ENCODE measurements at regions not wholly inside any gene's neighbourhood (a gene's known extent, or its start where the extent isn't known, plus 50 kb on each side); places are given as distances from the start of the nearest gene placed in this dataset.

DNA sequence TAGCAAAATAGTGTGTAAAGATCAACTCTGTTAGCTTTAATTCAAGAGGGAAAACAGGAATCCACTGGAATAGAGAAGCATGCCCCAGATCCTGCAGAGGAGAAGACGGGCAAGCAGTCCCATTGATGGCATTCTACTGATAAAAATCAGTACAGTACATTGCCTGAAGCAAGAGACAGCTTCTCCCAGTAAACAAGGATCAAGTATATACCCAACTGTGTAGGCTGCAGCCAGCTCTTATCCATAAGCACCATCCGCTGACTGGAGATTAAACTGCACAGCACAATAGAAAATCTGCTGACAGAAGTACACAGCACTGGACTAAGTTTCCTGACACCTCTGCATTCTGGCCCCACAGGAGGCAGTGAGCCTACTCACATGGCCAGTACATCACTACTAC, 110.1 kb downstream of the COX18 start:
- Histone ChIP-seq H3K4me3 (no peak overlapping the region), H3K27ac (no peak overlapping the region), H3K36me3 (no peaks in the 10 kb centered on the region), H3K27me3 (no peaks in the 10 kb centered on the region), H3K4me1 (peaks cover 0 to 1% (median 0%) of the 10 kb centered on the region in 4 donors), H3K9me3 (no peaks in the 10 kb centered on the region)
- TF ChIP-seq, protein P1, sequence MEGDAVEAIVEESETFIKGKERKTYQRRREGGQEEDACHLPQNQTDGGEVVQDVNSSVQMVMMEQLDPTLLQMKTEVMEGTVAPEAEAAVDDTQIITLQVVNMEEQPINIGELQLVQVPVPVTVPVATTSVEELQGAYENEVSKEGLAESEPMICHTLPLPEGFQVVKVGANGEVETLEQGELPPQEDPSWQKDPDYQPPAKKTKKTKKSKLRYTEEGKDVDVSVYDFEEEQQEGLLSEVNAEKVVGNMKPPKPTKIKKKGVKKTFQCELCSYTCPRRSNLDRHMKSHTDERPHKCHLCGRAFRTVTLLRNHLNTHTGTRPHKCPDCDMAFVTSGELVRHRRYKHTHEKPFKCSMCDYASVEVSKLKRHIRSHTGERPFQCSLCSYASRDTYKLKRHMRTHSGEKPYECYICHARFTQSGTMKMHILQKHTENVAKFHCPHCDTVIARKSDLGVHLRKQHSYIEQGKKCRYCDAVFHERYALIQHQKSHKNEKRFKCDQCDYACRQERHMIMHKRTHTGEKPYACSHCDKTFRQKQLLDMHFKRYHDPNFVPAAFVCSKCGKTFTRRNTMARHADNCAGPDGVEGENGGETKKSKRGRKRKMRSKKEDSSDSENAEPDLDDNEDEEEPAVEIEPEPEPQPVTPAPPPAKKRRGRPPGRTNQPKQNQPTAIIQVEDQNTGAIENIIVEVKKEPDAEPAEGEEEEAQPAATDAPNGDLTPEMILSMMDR (IDR thresholded peaks at IDR 0.05) = no peak
- no peak for DNase-seq
- intact Hi-C loops (cut with DNase I; ENCODE audit: low total_unique reads) = no loop called here

DNA sequence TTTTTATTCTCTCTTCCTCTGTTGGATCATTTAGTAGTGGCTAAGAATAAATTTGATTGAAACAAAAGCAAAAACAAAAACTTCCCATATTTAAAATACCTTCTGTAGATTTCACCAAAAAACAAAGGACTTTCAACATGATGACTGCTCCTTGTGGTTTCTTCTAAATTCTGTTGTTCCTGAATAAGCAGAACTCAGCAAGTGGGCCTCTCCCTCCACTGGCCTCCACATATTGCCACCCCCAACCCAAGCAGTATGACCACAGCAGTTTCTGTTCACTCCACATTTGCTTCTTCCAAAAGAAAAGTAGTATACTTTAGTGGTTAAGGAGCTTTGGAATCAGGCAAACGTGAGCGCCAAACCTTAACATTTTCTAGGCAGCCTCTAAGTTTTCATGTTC, 114.7 kb downstream of the COX18 start:
- no peak overlapping the region for H3K4me3 ChIP-seq
- intact Hi-C loops (cut with DNase I; ENCODE audit: low total_unique reads) = no loop called here
- no peaks in the 10 kb centered on the region for H3K36me3 ChIP-seq
- DNase-seq = no peak
- no peaks in the 10 kb centered on the region for H3K9me3 ChIP-seq
- H3K4me1 ChIP-seq = peaks cover 0 to 14% (median 5%) of the 10 kb centered on the region in 4 donors
- H3K27me3 ChIP-seq = no peaks in the 10 kb centered on the region
- TF ChIP-seq, protein P1 (IDR thresholded peaks at IDR 0.05) = no peak
- no peak overlapping the region for H3K27ac ChIP-seq

DNA sequence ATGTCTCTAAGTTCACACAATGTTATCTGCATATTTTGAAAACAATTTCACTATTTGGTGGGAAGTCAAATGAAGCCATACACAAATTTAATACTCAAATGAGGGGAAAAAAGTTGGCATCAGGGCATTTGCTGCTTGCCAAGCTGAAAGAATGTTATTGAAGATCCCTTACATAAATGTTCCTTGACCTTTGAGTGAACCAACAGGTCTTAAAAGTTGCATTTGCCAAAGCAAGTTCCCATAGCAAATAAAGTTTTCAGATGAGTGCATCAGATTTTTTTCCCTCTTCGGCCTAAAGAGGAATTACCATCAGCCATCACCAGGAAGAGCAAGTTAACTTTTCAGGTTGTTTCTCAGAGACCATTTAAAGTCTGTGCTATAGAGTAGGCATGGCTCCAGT, 115.9 kb downstream of the COX18 start:
- no peak overlapping the region for H3K27ac ChIP-seq
- no peaks in the 10 kb centered on the region for H3K9me3 ChIP-seq
- DNase-seq = no peak
- H3K27me3 ChIP-seq = no peaks in the 10 kb centered on the region
- intact Hi-C loops (cut with DNase I; ENCODE audit: low total_unique reads) = no loop called here
- TF ChIP-seq, protein P1 (IDR thresholded peaks at IDR 0.05) = no peak
- H3K4me1 ChIP-seq = peaks cover 0 to 14% (median 5%) of the 10 kb centered on the region in 4 donors
- H3K4me3 ChIP-seq = no peak overlapping the region
- H3K36me3 ChIP-seq = no peaks in the 10 kb centered on the region

DNA sequence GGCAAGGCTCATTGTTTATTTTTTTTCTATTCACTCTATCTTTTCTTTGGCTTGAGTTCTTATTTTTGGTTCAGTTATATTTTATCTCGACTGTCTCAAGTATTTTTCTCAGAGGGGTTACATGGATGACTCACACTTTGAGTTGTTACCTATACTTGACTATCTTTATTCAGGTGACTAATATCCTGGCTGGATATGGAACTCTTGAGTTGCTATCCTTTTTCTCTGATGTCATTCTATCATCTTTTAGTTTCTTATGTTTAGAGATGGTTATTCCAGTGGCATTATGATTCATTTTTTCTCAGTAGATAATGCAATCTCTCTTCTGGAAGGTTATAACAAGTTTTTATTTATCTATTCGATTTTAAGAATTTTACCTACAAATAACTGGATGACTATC, 117.9 kb downstream of the COX18 start:
- DNase-seq = no peak
- H3K27me3 ChIP-seq = no peaks in the 10 kb centered on the region
- H3K4me1 ChIP-seq = peaks cover 0 to 14% (median 5%) of the 10 kb centered on the region in 4 donors
- TF ChIP-seq, protein P1 (IDR thresholded peaks at IDR 0.05) = no peak
- no peaks in the 10 kb centered on the region for H3K36me3 ChIP-seq
- intact Hi-C loops (cut with DNase I; ENCODE audit: low total_unique reads) = no loop called here
- H3K9me3 ChIP-seq = no peaks in the 10 kb centered on the region
- H3K27ac ChIP-seq = no peak overlapping the region
- no peak overlapping the region for H3K4me3 ChIP-seq

DNA sequence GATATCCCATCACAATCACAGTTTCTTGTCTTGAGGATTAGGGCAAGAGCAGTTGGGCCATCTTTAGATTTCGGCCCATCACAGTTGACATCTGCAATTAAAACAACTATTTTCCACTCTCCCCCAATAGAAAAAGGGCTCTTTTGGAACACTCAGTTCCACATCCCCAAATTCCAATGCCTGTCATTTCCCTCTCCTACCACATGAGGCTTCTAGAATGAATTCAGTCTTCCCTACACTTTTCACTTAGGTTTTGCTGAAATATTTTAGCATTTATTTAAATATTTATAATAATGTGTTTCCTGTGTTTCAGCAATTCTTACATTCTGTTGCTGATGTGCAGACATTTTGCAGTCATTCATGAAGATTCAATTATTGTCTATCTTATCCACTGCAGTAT, 118.4 kb downstream of the COX18 start:
- TF ChIP-seq, protein P1 (IDR thresholded peaks at IDR 0.05) = no peak
- Histone ChIP-seq H3K9me3 (no peaks in the 10 kb centered on the region), H3K27ac (no peak overlapping the region), H3K4me3 (no peak overlapping the region), H3K36me3 (no peaks in the 10 kb centered on the region), H3K4me1 (peaks cover 0 to 14% (median 5%) of the 10 kb centered on the region in 4 donors), H3K27me3 (no peaks in the 10 kb centered on the region)
- no peak for DNase-seq
- intact Hi-C loops (cut with DNase I; ENCODE audit: low total_unique reads) = no loop called here

DNA sequence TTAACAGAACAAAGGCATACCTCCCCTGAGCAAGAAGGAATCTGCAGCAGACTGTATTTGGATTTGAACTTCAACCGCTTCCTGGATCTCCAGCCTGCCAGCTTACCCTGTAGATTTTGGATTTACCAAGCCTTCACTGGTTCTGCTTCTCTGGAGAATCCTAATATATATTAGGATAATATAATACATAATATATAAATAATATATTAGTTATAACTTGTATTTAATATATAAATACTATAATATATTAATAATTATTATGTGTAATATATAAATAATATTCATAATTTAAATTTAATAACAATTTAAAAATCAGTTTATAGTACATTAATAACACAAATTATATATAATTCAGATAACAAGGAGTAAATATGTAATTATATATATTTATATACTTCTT, 121.4 kb downstream of the COX18 start:
- DNase-seq = no peak
- intact Hi-C loops (cut with DNase I; ENCODE audit: low total_unique reads) = no loop called here
- peaks cover 0 to 5% (median 0%) of the 10 kb centered on the region in 3 donors for H3K9me3 ChIP-seq
- peaks cover 0 to 2% (median 0%) of the 10 kb centered on the region in 4 donors for H3K4me1 ChIP-seq
- no peaks in the 10 kb centered on the region for H3K27me3 ChIP-seq
- TF ChIP-seq, protein P1 (IDR thresholded peaks at IDR 0.05) = no peak
- H3K27ac ChIP-seq = no peak overlapping the region
- H3K36me3 ChIP-seq = no peaks in the 10 kb centered on the region
- no peak overlapping the region for H3K4me3 ChIP-seq
